Mesenchymal stem cell (in vitro differentiated cells and primary cell): ENCODE measurements at regions not wholly inside any gene's neighbourhood (a gene's known extent, or its start where the extent isn't known, plus 50 kb on each side); places are given as distances from the start of the nearest gene placed in this dataset.

ENCODE experiments used
- DNase-seq: peaks from one replicate; pipeline ENCODE4 v3.0.0-alpha.2; 2013
- H2AFZ ChIP-seq: one replicate; pipeline ENCODE4 v1.6.1; 2013; ENCODE audit warnings: low read depth, mild to moderate bottlenecking, control low read depth, inconsistent platforms, low read length, moderate library complexity
- H2AK5ac ChIP-seq: 2 replicates; pipeline ENCODE4 v1.6.1; 2013; ENCODE audit warnings: low read length, moderate library complexity, mild to moderate bottlenecking, inconsistent platforms; ENCODE audit not compliant: severe bottlenecking
- H2BK120ac ChIP-seq: one replicate; pipeline ENCODE4 v1.6.1; 2013; ENCODE audit warnings: low read depth, mild to moderate bottlenecking, inconsistent platforms, low read length, moderate library complexity
- H2BK12ac ChIP-seq, 2 experiments: one replicate each; pipeline ENCODE4 v1.6.1; 2013; ENCODE audit warnings: inconsistent platforms in 2 of 2, low read length in 2 of 2, mild to moderate bottlenecking in 2 of 2, moderate library complexity in 2 of 2, control low read depth in 1 of 2
- H2BK15ac ChIP-seq: one replicate; pipeline ENCODE4 v1.6.1; 2013; ENCODE audit warnings: mild to moderate bottlenecking, low read depth, inconsistent platforms; ENCODE audit not compliant: poor library complexity, severe bottlenecking
- H2BK5ac ChIP-seq: 2 replicates; pipeline ENCODE4 v1.6.1; 2013; ENCODE audit warnings: low read depth, mild to moderate bottlenecking, low read length, control low read depth, inconsistent platforms; ENCODE audit not compliant: poor library complexity, severe bottlenecking
- H3K14ac ChIP-seq, 2 experiments: one replicate each; pipeline ENCODE4 v1.6.1; 2013; ENCODE audit warnings: inconsistent platforms in 2 of 2, low read length in 2 of 2, control low read depth in 1 of 2, mild to moderate bottlenecking in 1 of 2, moderate library complexity in 1 of 2
- H3K18ac ChIP-seq, 2 experiments: one replicate each; pipeline ENCODE4 v1.6.1; 2013; ENCODE audit warnings: inconsistent platforms in 2 of 2, low read length in 2 of 2, control low read depth in 1 of 2, low read depth in 1 of 2, mild to moderate bottlenecking in 1 of 2
- H3K23ac ChIP-seq, 2 experiments: one replicate each; pipeline ENCODE4 v1.6.1; 2013; ENCODE audit warnings: inconsistent platforms in 2 of 2, low read length in 2 of 2, mild to moderate bottlenecking in 2 of 2, moderate library complexity in 2 of 2, control low read depth in 1 of 2
- H3K27ac ChIP-seq: 2 replicates; pipeline ENCODE4 v1.5.1; 2013; ENCODE audit warnings: mild to moderate bottlenecking, moderate library complexity, low read length, control low read depth, inconsistent platforms; ENCODE audit not compliant: poor library complexity, severe bottlenecking
- H3K27me3 ChIP-seq, 2 experiments: 2 replicates each; pipeline versions ENCODE4 v1.6.1 to v1.7.0; 2013; ENCODE audit warnings: low read length in 2 of 2, mild to moderate bottlenecking in 2 of 2, moderate library complexity in 2 of 2, control low read depth in 1 of 2, inconsistent platforms in 1 of 2; ENCODE audit not compliant: control insufficient read depth in 1 of 2, insufficient read depth in 1 of 2
- H3K36me3 ChIP-seq, 2 experiments: 2 replicates each; pipeline versions ENCODE4 v1.6.1 to v1.7.0; 2013; ENCODE audit warnings: low read length in 2 of 2, control low read depth in 1 of 2, inconsistent platforms in 1 of 2, low read depth in 1 of 2, mild to moderate bottlenecking in 1 of 2; ENCODE audit not compliant: insufficient read depth in 2 of 2, control insufficient read depth in 1 of 2
- H3K4ac ChIP-seq, 2 experiments: one replicate each; pipeline ENCODE4 v1.6.1; 2013; ENCODE audit warnings: inconsistent platforms in 2 of 2, low read length in 2 of 2, mild to moderate bottlenecking in 2 of 2, moderate library complexity in 2 of 2, control low read depth in 1 of 2, low read depth in 1 of 2
- H3K4me1 ChIP-seq: 2 replicates; pipeline ENCODE4 v1.6.1; 2013; ENCODE audit warnings: low read depth, low read length, control low read depth; ENCODE audit not compliant: control insufficient read depth, insufficient read depth
- H3K4me2 ChIP-seq: 2 replicates; pipeline ENCODE4 v1.6.1; 2013; ENCODE audit warnings: low read length, mild to moderate bottlenecking, inconsistent platforms; ENCODE audit not compliant: poor library complexity, severe bottlenecking
- H3K4me3 ChIP-seq, 2 experiments: 2 replicates each; pipeline versions ENCODE4 v1.5.1 to v1.7.0; 2013; ENCODE audit warnings: low read length in 2 of 2, mild to moderate bottlenecking in 2 of 2, control low read depth in 1 of 2, low read depth in 1 of 2; ENCODE audit not compliant: insufficient read depth in 1 of 2
- H3K79me1 ChIP-seq: replicated peaks from 2 replicates; pipeline ENCODE4 v1.6.1; 2013; ENCODE audit warnings: mild to moderate bottlenecking, control low read depth, low read length, inconsistent platforms; ENCODE audit not compliant: poor library complexity, severe bottlenecking
- H3K9ac ChIP-seq: 2 replicates; pipeline ENCODE4 v1.7.0; 2013; ENCODE audit warnings: mild to moderate bottlenecking, low read length, moderate library complexity
- H3K9me3 ChIP-seq: 2 replicates; pipeline ENCODE4 v1.7.0; 2013; ENCODE audit warnings: mild to moderate bottlenecking, low read length; ENCODE audit not compliant: control insufficient read depth
- H4K8ac ChIP-seq: one replicate; pipeline ENCODE4 v1.6.1; 2013; ENCODE audit warnings: inconsistent platforms, mild to moderate bottlenecking, low read length, moderate library complexity
- H4K91ac ChIP-seq: one replicate; pipeline ENCODE4 v1.6.1; 2013; ENCODE audit warnings: mild to moderate bottlenecking, low read length, inconsistent platforms
- WGBS: methylation state at CpG from one replicate; pipeline ENCODE4 v1.1.7; 2013; ENCODE audit warnings: mixed read lengths; 5-methylcytosine and 5-hydroxymethylcytosine counted together

DNA sequence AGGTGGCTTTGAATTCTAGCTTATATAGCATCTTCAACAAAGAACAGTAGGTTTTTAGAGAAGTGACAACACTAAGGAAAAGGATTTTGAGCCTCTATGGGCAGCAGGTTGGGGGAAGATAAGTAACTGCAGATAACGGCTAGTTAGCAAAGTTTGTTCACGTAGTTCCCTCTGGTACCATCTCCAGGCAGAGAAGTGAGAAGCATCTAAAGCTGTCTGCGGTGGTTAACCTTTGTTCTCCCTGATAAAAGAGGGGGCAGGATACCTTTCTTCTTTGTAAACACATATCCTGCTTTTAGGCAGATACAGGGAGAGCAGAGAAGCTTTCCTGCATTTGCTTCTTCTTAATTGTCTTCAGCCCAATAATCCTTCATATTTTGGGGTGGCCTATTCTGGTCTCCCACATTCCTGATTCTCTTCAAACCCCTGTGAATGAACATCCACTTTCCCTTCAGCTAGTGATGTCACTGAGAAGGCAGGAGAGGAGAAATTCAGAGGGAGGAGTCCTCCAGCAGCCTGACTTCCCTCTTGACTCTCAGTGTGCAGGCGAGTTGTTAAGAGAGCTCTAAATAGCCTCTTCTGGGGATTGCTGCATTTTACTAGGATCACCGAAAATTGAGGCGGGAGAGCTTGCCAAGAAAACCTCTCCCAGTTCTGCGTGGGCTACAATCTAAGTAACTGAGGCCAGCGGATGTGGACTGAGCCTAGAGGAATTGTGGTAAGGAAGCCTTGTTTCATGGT, 393.7 kb upstream of the C2CD4B start:
- H3K4me1 ChIP-seq = no peaks in the 10 kb centered on the region
- no peak overlapping the region for H3K4ac ChIP-seq
- H3K79me1 ChIP-seq = peaks cover 21% of the 10 kb centered on the region
- no peaks in the 10 kb centered on the region for H3K9me3 ChIP-seq
- peaks cover 0 to 3% of the 10 kb centered on the region in 2 experiments for H3K27me3 ChIP-seq
- H4K8ac ChIP-seq = no peak overlapping the region
- no peak overlapping the region for H2BK120ac ChIP-seq
- DNase-seq = peak; percentile 14
- no peak overlapping the region for H2BK15ac ChIP-seq
- no peak overlapping the region for H4K91ac ChIP-seq
- H3K36me3 ChIP-seq = peaks cover 6 to 7% of the 10 kb centered on the region in 2 experiments
- no peak overlapping the region for H3K23ac ChIP-seq
- H2AFZ ChIP-seq = no peak overlapping the region
- 69% methylated on average over 8 of the region's 8 CpGs for WGBS
- H2BK12ac ChIP-seq = no peak overlapping the region
- no peak overlapping the region for H3K4me2 ChIP-seq
- peak overlapping the region in 1 of 2 experiments; percentile 26 for H3K18ac ChIP-seq
- peak overlapping the region in 1 of 2 experiments; percentile 65 for H3K4me3 ChIP-seq
- H2AK5ac ChIP-seq = no peak overlapping the region
- H3K27ac ChIP-seq = no peak overlapping the region
- H3K14ac ChIP-seq = no peak overlapping the region
- no peak overlapping the region for H2BK5ac ChIP-seq
- peak overlapping the region; percentile 86 for H3K9ac ChIP-seq

DNA sequence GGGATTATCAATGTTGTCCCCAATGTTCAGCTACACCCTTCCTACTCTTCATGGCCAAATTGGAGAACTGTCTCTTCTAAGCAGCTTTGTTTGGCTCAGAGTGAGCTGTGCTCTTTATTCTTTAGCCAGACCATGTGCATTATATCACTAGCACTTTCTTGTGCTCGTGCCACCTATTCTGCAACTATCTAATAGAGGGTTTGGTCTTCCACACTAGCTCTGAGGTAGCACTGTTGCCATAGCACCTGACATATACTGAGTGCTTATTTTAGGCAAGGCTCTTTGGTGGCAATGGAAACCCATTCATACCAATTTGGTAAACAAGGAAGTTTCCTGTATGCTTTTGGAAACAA, 394.3 kb upstream of the C2CD4B start:
- Histone ChIP-seq H3K27me3 (peaks cover 0 to 3% of the 10 kb centered on the region in 2 experiments), H3K27ac (no peak overlapping the region), H2BK5ac (no peak overlapping the region), H3K23ac (no peak overlapping the region), H3K4me1 (peaks cover 2% of the 10 kb centered on the region), H3K9ac (peak overlapping the region; percentile 86), H3K18ac (peak overlapping the region in 1 of 2 experiments; percentile 26), H3K4me2 (no peak overlapping the region), H3K4me3 (peak overlapping the region in 1 of 2 experiments; percentile 65), H2BK12ac (no peak overlapping the region), H3K9me3 (no peaks in the 10 kb centered on the region), H2AK5ac (no peak overlapping the region), H3K36me3 (peaks cover 6 to 7% of the 10 kb centered on the region in 2 experiments), H2BK15ac (no peak overlapping the region), H4K8ac (no peak overlapping the region), H3K14ac (no peak overlapping the region), H2BK120ac (no peak overlapping the region), H2AFZ (no peak overlapping the region), H3K4ac (no peak overlapping the region), H3K79me1 (peaks cover 22% of the 10 kb centered on the region), H4K91ac (no peak overlapping the region)
- 91% methylated on average over 1 of the region's 1 CpG for WGBS
- DNase-seq = no peak

- Histone ChIP-seq H3K4me3 (no peak overlapping the region), H3K23ac (no peak overlapping the region), H3K27me3 (peaks cover 0 to 3% of the 10 kb centered on the region in 2 experiments), H3K18ac (no peak overlapping the region), H3K14ac (no peak overlapping the region), H3K4ac (no peak overlapping the region), H2BK12ac (no peak overlapping the region), H4K8ac (no peak overlapping the region), H2AK5ac (no peak overlapping the region), H3K4me1 (peaks cover 5% of the 10 kb centered on the region), H3K79me1 (peaks cover 25% of the 10 kb centered on the region), H2BK5ac (no peak overlapping the region), H3K36me3 (peaks cover 6 to 7% of the 10 kb centered on the region in 2 experiments), H2BK120ac (no peak overlapping the region), H2AFZ (no peak overlapping the region), H4K91ac (no peak overlapping the region), H3K9me3 (no peaks in the 10 kb centered on the region), H3K4me2 (no peak overlapping the region), H3K9ac (no peak overlapping the region), H2BK15ac (no peak overlapping the region), H3K27ac (no peak overlapping the region)
- 71% methylated on average over 11 of the region's 11 CpGs for WGBS
- DNase-seq = no peak
These were observed 396.0 kb upstream of the C2CD4B start for GRCh38 chr15:62561059-62561519.

- Histone ChIP-seq H2AK5ac (no peak overlapping the region), H2BK15ac (no peak overlapping the region), H3K4ac (no peak overlapping the region), H3K18ac (no peak overlapping the region), H3K27me3 (peaks cover 0 to 3% of the 10 kb centered on the region in 2 experiments), H4K91ac (no peak overlapping the region), H3K4me2 (no peak overlapping the region), H2BK120ac (no peak overlapping the region), H3K27ac (no peak overlapping the region), H3K23ac (no peak overlapping the region), H4K8ac (no peak overlapping the region), H3K36me3 (peaks cover 6 to 7% of the 10 kb centered on the region in 2 experiments), H3K9me3 (no peaks in the 10 kb centered on the region), H3K14ac (no peak overlapping the region), H3K4me3 (no peak overlapping the region), H3K9ac (no peak overlapping the region), H2BK5ac (no peak overlapping the region), H3K79me1 (peaks cover 26% of the 10 kb centered on the region), H2AFZ (no peak overlapping the region), H3K4me1 (peaks cover 5% of the 10 kb centered on the region), H2BK12ac (no peak overlapping the region)
- WGBS = 77% methylated on average over 8 of the region's 8 CpGs
- DNase-seq = no peak
These were observed 396.5 kb upstream of the C2CD4B start for GRCh38 chr15:62561571-62561970.
